ENCODE measurements at regions not wholly inside any gene's neighbourhood (a gene's known extent, or its start where the extent isn't known, plus 50 kb on each side); places are given as distances from the start of the nearest gene placed in this dataset.

- no peak overlapping the region for H3K4me3 ChIP-seq (ENCODE audit: low read depth in 2 of 2, low read length in 1 of 2)
- H4K20me1 ChIP-seq (ENCODE audit: insufficient read depth) = no peaks in the 10 kb centered on the region
- TF ChIP-seq MXI1 (IDR thresholded peaks at IDR 0.05; ENCODE audit: low read depth, low read length) = no peak
- TF ChIP-seq USF2 (IDR thresholded peaks at IDR 0.05; ENCODE audit: borderline replicate concordance, low read depth, low read length) = no peak
- no peak for TF ChIP-seq IRF3 (IDR thresholded peaks at IDR 0.05; ENCODE audit: low read depth, low read length)
- no peak for TF ChIP-seq RCOR1 (IDR thresholded peaks at IDR 0.05; ENCODE audit: low read length)
- TF ChIP-seq TAF1 (IDR thresholded peaks at IDR 0.05; ENCODE audit: borderline replicate concordance, low read depth, low read length) = no peak
- no peak for TF ChIP-seq GABPA (IDR thresholded peaks at IDR 0.05; ENCODE audit: low read depth)
- no peak for TF ChIP-seq NRF1 (IDR thresholded peaks at IDR 0.05; ENCODE audit: low read depth, low read length)
- no peak for TF ChIP-seq CTCF (IDR thresholded peaks at IDR 0.05)
- TF ChIP-seq TEAD4 (IDR thresholded peaks at IDR 0.05; ENCODE audit: borderline replicate concordance, insufficient read depth) = no peak
- TF ChIP-seq FOSL2 (IDR thresholded peaks at IDR 0.05; ENCODE audit: borderline replicate concordance, low read depth) = no peak
- TF ChIP-seq RXRA (IDR thresholded peaks at IDR 0.05; ENCODE audit: borderline replicate concordance, low read depth) = no peak
- no peak for TF ChIP-seq RAD21 (IDR thresholded peaks at IDR 0.05; ENCODE audit: low read length)
- no peak for DNase-seq
- POLR2A ChIA-PET = no interaction called here
- H3F3A ChIP-seq (replicated peaks; ENCODE audit: insufficient read depth) = no peaks in the 10 kb centered on the region
- no peak overlapping the region for H3K9ac ChIP-seq
- WGBS (ENCODE audit: low lambda C conversion rate) = 51% methylated on average over 2 of the region's 2 CpGs
- no peaks in the 10 kb centered on the region for H3K9me2 ChIP-seq
- CTCF ChIA-PET = interaction anchor here (4.4 kb wide), 1 partner anchor 10 kb away, joined by 39 read pairs; no protein-coding TSS in a partner anchor
- no peak overlapping the region for H2AFZ ChIP-seq (ENCODE audit: low read depth)
- no peak overlapping the region for H3K27ac ChIP-seq (ENCODE audit: low read depth in 2 of 2, low read length in 1 of 2)
- no peak overlapping the region for H3K4me2 ChIP-seq
- H3K79me2 ChIP-seq (ENCODE audit: insufficient read depth) = no peaks in the 10 kb centered on the region
- H3K27me3 ChIP-seq (ENCODE audit: insufficient read depth) = no peaks in the 10 kb centered on the region
- no peaks in the 10 kb centered on the region for H3K36me3 ChIP-seq (replicated peaks in 1 of 2; ENCODE audit: control insufficient read depth in 1 of 2, insufficient read depth in 2 of 2, low read length in 1 of 2)
- H3K9me3 ChIP-seq = no peaks in the 10 kb centered on the region
- no peaks in the 10 kb centered on the region; a peak in 1 of 4 replicates for H3K4me1 ChIP-seq (ENCODE audit: control insufficient read depth in 1 of 2, insufficient read depth in 2 of 2, low read depth in 1 of 2, low read length in 1 of 2)
Observed at GRCh38 chr13:31919241-31919640, 112.3 kb upstream of the FRY start.

- no peak overlapping the region for H3K27ac ChIP-seq (ENCODE audit: low read depth in 2 of 2, low read length in 1 of 2)
- no peak overlapping the region for H3K9ac ChIP-seq
- CTCF ChIA-PET = interaction anchor here (4.4 kb wide), 1 partner anchor 11 kb away, joined by 39 read pairs; no protein-coding TSS in a partner anchor
- no peaks in the 10 kb centered on the region for H3K27me3 ChIP-seq (ENCODE audit: insufficient read depth)
- WGBS (ENCODE audit: low lambda C conversion rate) = 79% methylated on average over 4 of the region's 4 CpGs
- POLR2A ChIA-PET = no interaction called here
- H3K9me3 ChIP-seq = no peaks in the 10 kb centered on the region
- no peaks in the 10 kb centered on the region for H3F3A ChIP-seq (replicated peaks; ENCODE audit: insufficient read depth)
- H2AFZ ChIP-seq (ENCODE audit: low read depth) = no peak overlapping the region
- DNase-seq = no peak
- H3K4me2 ChIP-seq = no peak overlapping the region
- no peaks in the 10 kb centered on the region; a peak in 1 of 4 replicates for H3K4me1 ChIP-seq (ENCODE audit: control insufficient read depth in 1 of 2, insufficient read depth in 2 of 2, low read depth in 1 of 2, low read length in 1 of 2)
- H3K36me3 ChIP-seq (replicated peaks in 1 of 2; ENCODE audit: control insufficient read depth in 1 of 2, insufficient read depth in 2 of 2, low read length in 1 of 2) = no peaks in the 10 kb centered on the region
- no peak overlapping the region for H3K4me3 ChIP-seq (ENCODE audit: low read depth in 2 of 2, low read length in 1 of 2)
- no peaks in the 10 kb centered on the region for H3K9me2 ChIP-seq
- H4K20me1 ChIP-seq (ENCODE audit: insufficient read depth) = no peaks in the 10 kb centered on the region
- H3K79me2 ChIP-seq (ENCODE audit: insufficient read depth) = no peaks in the 10 kb centered on the region
- no peak for TF ChIP-seq CTCF (IDR thresholded peaks at IDR 0.05)
- no peak for TF ChIP-seq FOXM1 (IDR thresholded peaks at IDR 0.05; ENCODE audit: low read depth)
- TF ChIP-seq POLR2AphosphoS5 (IDR thresholded peaks at IDR 0.05; ENCODE audit: low read depth, low read length) = no peak
- TF ChIP-seq RXRA (IDR thresholded peaks at IDR 0.05; ENCODE audit: borderline replicate concordance, low read depth) = no peak
- no peak for TF ChIP-seq SIN3A (IDR thresholded peaks at IDR 0.05; ENCODE audit: borderline replicate concordance, low read depth, low read length)
- no peak for TF ChIP-seq USF1 (IDR thresholded peaks at IDR 0.05; ENCODE audit: borderline replicate concordance, low read depth)
- TF ChIP-seq TAF1 (IDR thresholded peaks at IDR 0.05; ENCODE audit: borderline replicate concordance, low read depth, low read length) = no peak
- no peak for TF ChIP-seq EZH2phosphoT487 (IDR thresholded peaks at IDR 0.05; ENCODE audit: borderline replicate concordance, low read depth)
- no peak for TF ChIP-seq IRF3 (IDR thresholded peaks at IDR 0.05; ENCODE audit: low read depth, low read length)
- TF ChIP-seq TEAD4 (IDR thresholded peaks at IDR 0.05; ENCODE audit: borderline replicate concordance, insufficient read depth) = no peak
Observed at GRCh38 chr13:31919971-31920726, 111.4 kb upstream of the FRY start.
